Right forelimb (tissue), 1 donor: ENCODE measurements at regions not wholly inside any gene's neighbourhood (a gene's known extent, or its start where the extent isn't known, plus 50 kb on each side); places are given as distances from the start of the nearest gene placed in this dataset.
A peak's percentile ranks its signal among the peaks of the same experiment; 100 is the strongest.

Experiments used
- DNase-seq: peaks from one replicate; pipeline ENCODE4 v3.0.0-alpha.2; 2018

GRCh38 chr12:127640181-127640886 lies 626.6 kb upstream of the TMEM132C start:
- DNase-seq = no peak

GRCh38 chr12:127642208-127642607 lies 624.8 kb upstream of the TMEM132C start:
- DNase-seq = no peak

- no peak for DNase-seq
These were observed 618.6 kb upstream of the TMEM132C start for GRCh38 chr12:127648321-127648720.

GRCh38 chr12:127649961-127650360 lies 617.0 kb upstream of the TMEM132C start:
- DNase-seq = no peak

- no peak for DNase-seq
These were observed 616.3 kb upstream of the TMEM132C start for GRCh38 chr12:127650626-127651025.

- no peak for DNase-seq
These were observed 614.7 kb upstream of the TMEM132C start for GRCh38 chr12:127652281-127652680.

- DNase-seq = no peak
These were observed 612.5 kb upstream of the TMEM132C start for GRCh38 chr12:127654383-127654985.

GRCh38 chr12:127655691-127656090 lies 611.3 kb upstream of the TMEM132C start:
- DNase-seq = no peak

- DNase-seq = no peak
These were observed 610.7 kb upstream of the TMEM132C start for GRCh38 chr12:127656266-127656665.

GRCh38 chr12:127657036-127657435 lies 609.9 kb upstream of the TMEM132C start:
- no peak for DNase-seq

- DNase-seq = no peak
These were observed 606.0 kb upstream of the TMEM132C start for GRCh38 chr12:127660961-127661360.

GRCh38 chr12:127663716-127664115 lies 603.3 kb upstream of the TMEM132C start:
- no peak for DNase-seq

GRCh38 chr12:127664901-127665300 lies 602.1 kb upstream of the TMEM132C start:
- no peak for DNase-seq

- DNase-seq = no peak
These were observed 599.8 kb upstream of the TMEM132C start for GRCh38 chr12:127667131-127667685.

- DNase-seq = no peak
These were observed 596.7 kb upstream of the TMEM132C start for GRCh38 chr12:127670294-127670693.

- no peak for DNase-seq
These were observed 596.2 kb upstream of the TMEM132C start for GRCh38 chr12:127670796-127671195.

- DNase-seq = no peak
These were observed 591.0 kb upstream of the TMEM132C start for GRCh38 chr12:127675936-127676335.

GRCh38 chr12:127677537-127678131 lies 589.3 kb upstream of the TMEM132C start:
- peak; percentile 75 for DNase-seq

- no peak for DNase-seq
These were observed 588.0 kb upstream of the TMEM132C start for GRCh38 chr12:127678945-127679344.

GRCh38 chr12:127680516-127680915 lies 586.5 kb upstream of the TMEM132C start:
- no peak for DNase-seq

GRCh38 chr12:127681151-127681754 lies 585.7 kb upstream of the TMEM132C start:
- no peak for DNase-seq

GRCh38 chr12:127685491-127685890 lies 581.5 kb upstream of the TMEM132C start:
- DNase-seq = no peak

- DNase-seq = no peak
These were observed 581.0 kb upstream of the TMEM132C start for GRCh38 chr12:127685931-127686330.

- DNase-seq = no peak
These were observed 579.8 kb upstream of the TMEM132C start for GRCh38 chr12:127687181-127687580.
